Epidermal melanocyte (primary cell): ENCODE measurements at regions not wholly inside any gene's neighbourhood (a gene's known extent, or its start where the extent isn't known, plus 50 kb on each side); places are given as distances from the start of the nearest gene placed in this dataset.
"Not testable (repeated sequence)": the region's sequence is repeated elsewhere in the genome, so short reads cannot be mapped to it uniquely, and the experiment has no call there.

Experiments
- DNase-seq: peaks from one replicate; pipeline ENCODE4 v3.0.0; 2011; ENCODE audit warnings: low spot score; ENCODE audit not compliant: insufficient read length

- no peak for DNase-seq
Observed at GRCh38 chr11:134611537-134611936, 199.5 kb upstream of the B3GAT1 start.

- DNase-seq = no peak
Observed at GRCh38 chr11:134610116-134610910, 198.3 kb upstream of the B3GAT1 start.

GRCh38 chr11:134609361-134610115 lies 197.5 kb upstream of the B3GAT1 start:
- DNase-seq = no peak

- DNase-seq = no peak
Observed at GRCh38 chr11:134607963-134608750, 196.1 kb upstream of the B3GAT1 start.

- no peak for DNase-seq
Observed at GRCh38 chr11:134606251-134606650, 194.2 kb upstream of the B3GAT1 start.

- DNase-seq = no peak
Observed at GRCh38 chr11:134604886-134605285, 192.8 kb upstream of the B3GAT1 start.

- no peak for DNase-seq
Observed at GRCh38 chr11:134599299-134599771, 187.3 kb upstream of the B3GAT1 start.

- DNase-seq = no peak
Observed at GRCh38 chr11:134598368-134598767, 186.3 kb upstream of the B3GAT1 start.

- no peak for DNase-seq
Observed at GRCh38 chr11:134597452-134597851, 185.4 kb upstream of the B3GAT1 start.

- DNase-seq = no peak
Observed at GRCh38 chr11:134596404-134596803, 184.4 kb upstream of the B3GAT1 start.

GRCh38 chr11:134592391-134592990 lies 180.4 kb upstream of the B3GAT1 start:
- DNase-seq = no peak

GRCh38 chr11:134591338-134591737 lies 179.3 kb upstream of the B3GAT1 start:
- DNase-seq = no peak

GRCh38 chr11:134589129-134589528 lies 177.1 kb upstream of the B3GAT1 start:
- DNase-seq = no peak

- not testable (repeated sequence) for DNase-seq
Observed at GRCh38 chr11:134588460-134589110, 176.5 kb upstream of the B3GAT1 start.

GRCh38 chr11:134587345-134587744 lies 175.3 kb upstream of the B3GAT1 start:
- DNase-seq = no peak

GRCh38 chr11:134586726-134587125 lies 174.7 kb upstream of the B3GAT1 start:
- DNase-seq = no peak

GRCh38 chr11:134585666-134586610 lies 173.9 kb upstream of the B3GAT1 start:
- no peak for DNase-seq

- no peak for DNase-seq
Observed at GRCh38 chr11:134584706-134585445, 172.8 kb upstream of the B3GAT1 start.

GRCh38 chr11:134584001-134584561 lies 172.0 kb upstream of the B3GAT1 start:
- no peak for DNase-seq
